NB4 (cell line): ENCODE measurements at regions not wholly inside any gene's neighbourhood (a gene's known extent, or its start where the extent isn't known, plus 50 kb on each side); places are given as distances from the start of the nearest gene placed in this dataset.

Experiments
- CTCF ChIP-seq: IDR thresholded peaks from one replicate; pipeline ENCODE4 v1.5.1; 2012; ENCODE audit warnings: low read depth, low read length
- POLR2A ChIP-seq: IDR thresholded peaks from 2 replicates; pipeline ENCODE4 v1.6.1; 2011; ENCODE audit warnings: mild to moderate bottlenecking; ENCODE audit not compliant: insufficient read length; ENCODE audit errors: extremely low read depth

DNA sequence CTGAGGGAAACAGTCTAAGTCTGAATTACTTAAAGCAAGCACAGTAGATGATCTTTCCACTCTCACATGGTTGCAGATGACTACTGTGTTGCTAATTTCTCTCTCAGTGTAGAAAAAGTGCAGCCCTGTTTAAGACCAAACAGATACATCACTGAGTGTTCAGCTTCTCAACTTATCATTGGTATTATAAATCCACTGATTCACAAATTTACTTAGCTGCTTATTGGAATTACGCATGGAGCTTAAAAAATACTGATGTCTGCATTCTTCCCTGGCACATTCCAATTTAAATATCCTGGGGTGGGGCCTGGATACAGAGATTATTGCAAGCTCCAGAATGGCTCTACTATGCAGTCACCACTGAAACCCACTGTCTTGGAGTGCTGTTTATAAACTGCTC lies 411.2 kb downstream of the RND3 start:
- no peak for TF ChIP-seq CTCF
- no peak for TF ChIP-seq POLR2A
